Stomach (tissue), 4 donors: ENCODE measurements at regions not wholly inside any gene's neighbourhood (a gene's known extent, or its start where the extent isn't known, plus 50 kb on each side); places are given as distances from the start of the nearest gene placed in this dataset.

Experiments used
- CTCF ChIP-seq, 7 experiments: fragments of 450-650 bp in 4 of 7; fragments of 200-600 bp in 3 of 7; sonication (generic) in 3 of 7; IDR thresholded peaks; one replicate each; pipeline ENCODE4 v1.5.1; 2016 to 2019; ENCODE audit warnings: antibody characterized with exemption in 7 of 7, control low read depth in 2 of 7, mild to moderate bottlenecking in 1 of 7
- POLR2AphosphoS5 ChIP-seq, 3 donors: sonication (generic); formaldehyde crosslinking; IDR thresholded peaks; one replicate each; pipeline ENCODE4 v1.6.1; 2016; ENCODE audit warnings: antibody characterized with exemption in 3 of 3

- TF ChIP-seq CTCF (IDR thresholded peaks at IDR 0.05) (no peak), POLR2AphosphoS5 (IDR thresholded peaks at IDR 0.05) (no peak)
Measured at GRCh38 chr4:179804440-179804839, 2362.2 kb upstream of the AGA start.
